DND-41 (cell line): ENCODE measurements at regions not wholly inside any gene's neighbourhood (a gene's known extent, or its start where the extent isn't known, plus 50 kb on each side); places are given as distances from the start of the nearest gene placed in this dataset.

Experiments used
- ATAC-seq: fragments of 200-7000 bp; cut with Tn5 transposase; 3 replicates; pipeline ENCODE4 v1.9.1; 2021; ENCODE audit warnings: low read depth; ENCODE audit not compliant: insufficient read depth
- DNase-seq: peaks from one replicate; pipeline ENCODE4 v3.0.0-alpha.2; 2020
- H2AFZ ChIP-seq: 2 replicates; pipeline ENCODE4 v1.6.0; 2012; ENCODE audit warnings: low read depth, low read length
- H3K27ac ChIP-seq: 2 replicates; pipeline ENCODE4 v1.5.1; 2012; ENCODE audit warnings: low read length, inconsistent platforms
- H3K27me3 ChIP-seq: fragments of 200-600 bp; sonication (generic); 2 replicates; pipeline ENCODE4 v1.6.0; 2012; ENCODE audit warnings: low read length, mild to moderate bottlenecking, inconsistent platforms; ENCODE audit not compliant: insufficient read depth, poor library complexity
- H3K36me3 ChIP-seq: 2 replicates; pipeline ENCODE4 v1.5.1; 2012; ENCODE audit warnings: low read length, inconsistent platforms; ENCODE audit not compliant: insufficient read depth
- H3K4me1 ChIP-seq: 2 replicates; pipeline ENCODE4 v1.5.1; 2012; ENCODE audit warnings: mild to moderate bottlenecking, low read length; ENCODE audit not compliant: insufficient read depth
- H3K4me2 ChIP-seq: 2 replicates; pipeline ENCODE4 v1.6.0; 2012; ENCODE audit warnings: mild to moderate bottlenecking, moderate library complexity, low read length, inconsistent platforms; ENCODE audit not compliant: insufficient read depth
- H3K4me3 ChIP-seq, 2 experiments: fragments of 200-600 bp in 1 of 2; shearing (Covaris generic) in 1 of 2; 2 replicates each; pipeline ENCODE4 v1.5.1; 2012 to 2016; ENCODE audit warnings: inconsistent platforms in 2 of 2, low read length in 2 of 2, mild to moderate bottlenecking in 2 of 2, low read depth in 1 of 2, moderate library complexity in 1 of 2
- H3K79me2 ChIP-seq: 2 replicates; pipeline ENCODE4 v1.6.0; 2012; ENCODE audit warnings: low read length, inconsistent platforms; ENCODE audit not compliant: insufficient read depth
- H3K9ac ChIP-seq: 2 replicates; pipeline ENCODE4 v1.6.0; 2012; ENCODE audit warnings: low read depth, mild to moderate bottlenecking, inconsistent platforms, low read length, moderate library complexity
- H3K9me3 ChIP-seq: 2 replicates; pipeline ENCODE4 v1.5.1; 2012; ENCODE audit warnings: low read length, moderate library complexity, mild to moderate bottlenecking, inconsistent platforms; ENCODE audit not compliant: insufficient read depth, severe bottlenecking
- H4K20me1 ChIP-seq: 2 replicates; pipeline ENCODE4 v1.6.0; 2012; ENCODE audit warnings: low read length; ENCODE audit not compliant: insufficient read depth
- EZH2 ChIP-seq: IDR thresholded peaks from 3 replicates; pipeline ENCODE4 v1.6.1; 2012; ENCODE audit warnings: borderline replicate concordance, low read depth, mild to moderate bottlenecking, moderate library complexity, low read length, inconsistent platforms; ENCODE audit not compliant: severe bottlenecking
- TF ChIP-seq, protein P1 (sequence below): IDR thresholded peaks from 2 replicates; pipeline ENCODE4 v1.5.1; 2012; ENCODE audit warnings: borderline replicate concordance, low read length, moderate library complexity, mild to moderate bottlenecking; ENCODE audit not compliant: poor library complexity, severe bottlenecking; ENCODE audit errors: extremely low read depth

- H3K79me2 ChIP-seq = no peaks in the 10 kb centered on the region
- H3K9me3 ChIP-seq = no peaks in the 10 kb centered on the region
- TF ChIP-seq, protein P1, sequence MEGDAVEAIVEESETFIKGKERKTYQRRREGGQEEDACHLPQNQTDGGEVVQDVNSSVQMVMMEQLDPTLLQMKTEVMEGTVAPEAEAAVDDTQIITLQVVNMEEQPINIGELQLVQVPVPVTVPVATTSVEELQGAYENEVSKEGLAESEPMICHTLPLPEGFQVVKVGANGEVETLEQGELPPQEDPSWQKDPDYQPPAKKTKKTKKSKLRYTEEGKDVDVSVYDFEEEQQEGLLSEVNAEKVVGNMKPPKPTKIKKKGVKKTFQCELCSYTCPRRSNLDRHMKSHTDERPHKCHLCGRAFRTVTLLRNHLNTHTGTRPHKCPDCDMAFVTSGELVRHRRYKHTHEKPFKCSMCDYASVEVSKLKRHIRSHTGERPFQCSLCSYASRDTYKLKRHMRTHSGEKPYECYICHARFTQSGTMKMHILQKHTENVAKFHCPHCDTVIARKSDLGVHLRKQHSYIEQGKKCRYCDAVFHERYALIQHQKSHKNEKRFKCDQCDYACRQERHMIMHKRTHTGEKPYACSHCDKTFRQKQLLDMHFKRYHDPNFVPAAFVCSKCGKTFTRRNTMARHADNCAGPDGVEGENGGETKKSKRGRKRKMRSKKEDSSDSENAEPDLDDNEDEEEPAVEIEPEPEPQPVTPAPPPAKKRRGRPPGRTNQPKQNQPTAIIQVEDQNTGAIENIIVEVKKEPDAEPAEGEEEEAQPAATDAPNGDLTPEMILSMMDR = no peak
- TF ChIP-seq EZH2 = no peak
- no peak overlapping the region for H3K4me2 ChIP-seq
- no peak overlapping the region for H3K9ac ChIP-seq
- H3K36me3 ChIP-seq = no peaks in the 10 kb centered on the region
- no peaks in the 10 kb centered on the region for H4K20me1 ChIP-seq
- H3K27me3 ChIP-seq = peaks cover 12% of the 10 kb centered on the region
- ATAC-seq (no peak), DNase-seq (no peak)
- H3K4me1 ChIP-seq = no peaks in the 10 kb centered on the region
- no peak overlapping the region for H2AFZ ChIP-seq
- no peak overlapping the region for H3K4me3 ChIP-seq
- H3K27ac ChIP-seq = no peak overlapping the region
Observed at GRCh38 chr5:37921452-37921851, 81.6 kb upstream of the GDNF start.

- Histone ChIP-seq H3K4me1 (no peaks in the 10 kb centered on the region), H3K9ac (no peak overlapping the region), H3K9me3 (no peaks in the 10 kb centered on the region), H3K27ac (no peak overlapping the region), H2AFZ (no peak overlapping the region), H3K36me3 (no peaks in the 10 kb centered on the region), H4K20me1 (no peaks in the 10 kb centered on the region), H3K4me2 (no peak overlapping the region), H3K4me3 (no peak overlapping the region), H3K79me2 (no peaks in the 10 kb centered on the region), H3K27me3 (peaks cover 24% of the 10 kb centered on the region)
- ATAC-seq (no peak), DNase-seq (no peak)
- TF ChIP-seq, protein P1 = no peak
- no peak for TF ChIP-seq EZH2
Observed at GRCh38 chr5:37918424-37918823, 78.6 kb upstream of the GDNF start.

DNA sequence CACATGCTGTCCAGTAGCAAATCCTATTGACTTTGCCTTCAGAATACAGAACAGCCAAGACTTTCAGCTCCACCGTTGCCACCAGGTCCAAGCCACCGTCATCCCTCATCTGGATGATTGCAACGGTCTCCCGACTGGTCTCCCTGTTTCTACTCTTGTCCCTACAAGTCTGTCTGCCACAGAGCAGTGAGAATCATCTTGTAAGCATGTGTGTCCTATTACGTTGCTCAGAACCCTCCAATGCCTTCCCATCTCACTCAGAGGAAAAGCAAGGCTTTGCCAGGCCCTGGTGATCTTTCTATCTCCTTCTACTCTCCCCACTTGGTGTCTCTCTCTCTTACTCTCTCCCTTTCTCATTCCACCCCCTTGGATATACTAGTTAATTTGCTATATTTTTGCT, 76.7 kb upstream of the GDNF start:
- no peak for ATAC-seq
- no peaks in the 10 kb centered on the region for H4K20me1 ChIP-seq
- H3K4me3 ChIP-seq = no peak overlapping the region
- H3K27ac ChIP-seq = no peak overlapping the region
- H3K9me3 ChIP-seq = no peaks in the 10 kb centered on the region
- DNase-seq = no peak
- no peak for TF ChIP-seq EZH2
- TF ChIP-seq, protein P1 = no peak
- H3K36me3 ChIP-seq = no peaks in the 10 kb centered on the region
- no peak overlapping the region for H2AFZ ChIP-seq
- no peaks in the 10 kb centered on the region for H3K4me1 ChIP-seq
- H3K27me3 ChIP-seq = peaks cover 29% of the 10 kb centered on the region
- H3K79me2 ChIP-seq = no peaks in the 10 kb centered on the region
- no peak overlapping the region for H3K4me2 ChIP-seq
- no peak overlapping the region for H3K9ac ChIP-seq
